DND-41 (cell line): ENCODE measurements at regions not wholly inside any gene's neighbourhood (a gene's known extent, or its start where the extent isn't known, plus 50 kb on each side); places are given as distances from the start of the nearest gene placed in this dataset.

Experiments used
- CTCF ChIP-seq: IDR thresholded peaks from 2 replicates; pipeline ENCODE4 v1.5.1; 2012; ENCODE audit warnings: borderline replicate concordance, low read length, moderate library complexity, mild to moderate bottlenecking; ENCODE audit not compliant: poor library complexity, severe bottlenecking; ENCODE audit errors: extremely low read depth
- EZH2 ChIP-seq: IDR thresholded peaks from 3 replicates; pipeline ENCODE4 v1.6.1; 2012; ENCODE audit warnings: borderline replicate concordance, low read depth, mild to moderate bottlenecking, moderate library complexity, low read length, inconsistent platforms; ENCODE audit not compliant: severe bottlenecking

GRCh38 chr18:54060343-54061005, 164.0 kb downstream of the MBD2 start:
- TF ChIP-seq CTCF, result no peak
- TF ChIP-seq EZH2, result no peak
